K562 (cell line): ENCODE measurements at regions not wholly inside any gene's neighbourhood (a gene's known extent, or its start where the extent isn't known, plus 50 kb on each side); places are given as distances from the start of the nearest gene placed in this dataset.

Source experiments
- CBFA2T3 ChIP-seq: fragments of 450-650 bp; IDR thresholded peaks from 2 replicates; pipeline ENCODE4 v1.6.1; 2017
- CLOCK ChIP-seq: fragments of 250-450 bp; sonication (Bioruptor Pico); IDR thresholded peaks from 2 replicates; pipeline ENCODE4 v1.4.0; 2020; ENCODE audit warnings: mild to moderate bottlenecking, moderate library complexity, borderline replicate concordance
- DIDO1 ChIP-seq: fragments of 450-650 bp; IDR thresholded peaks from 2 replicates; pipeline ENCODE4 v1.6.1; 2016; ENCODE audit warnings: low read depth, missing biosample characterization, missing genetic modification characterization
- ELK3 ChIP-seq: fragments of 450-650 bp; formaldehyde crosslinking; IDR thresholded peaks from 2 replicates; pipeline ENCODE4 v1.4.0; 2020; ENCODE audit warnings: mild to moderate bottlenecking
- FOXA3 ChIP-seq, 2 experiments: fragments of 450-650 bp in 1 of 2; sonication (generic) in 1 of 2; formaldehyde crosslinking; IDR thresholded peaks in 1 of 2; conservative IDR thresholded peaks in 1 of 2; 2 replicates each; pipeline versions ENCODE4 v1.4.0 to v1.8.0; 2020 to 2022; ENCODE audit warnings: mild to moderate bottlenecking in 2 of 2, missing genetic modification reagents in 1 of 2
- MAFK ChIP-seq: IDR thresholded peaks from 2 replicates; pipeline ENCODE4 v1.6.1; 2011; ENCODE audit warnings: low read length, improper control_type of control experiment
- MGA ChIP-seq: fragments of 450-650 bp; IDR thresholded peaks from 2 replicates; pipeline ENCODE4 v1.6.1; 2016; ENCODE audit warnings: mild to moderate bottlenecking, moderate library complexity
- MXI1 ChIP-seq: IDR thresholded peaks from 2 replicates; pipeline ENCODE4 v1.6.1; 2011; ENCODE audit warnings: low read depth, mild to moderate bottlenecking, improper control_type of control experiment, low read length
- RB1 ChIP-seq: fragments of 450-650 bp; IDR thresholded peaks from 2 replicates; pipeline ENCODE4 v1.6.1; 2017; ENCODE audit warnings: low read depth, mild to moderate bottlenecking
- SNAPC5 ChIP-seq: fragments of 250-450 bp; sonication (Bioruptor Pico); IDR thresholded peaks from 2 replicates; pipeline ENCODE4 v1.8.0; 2021; ENCODE audit warnings: moderate library complexity, mild to moderate bottlenecking, inconsistent platforms
- SRF ChIP-seq, 2 experiments: fragments of 250-450, 450-650 bp in 1 of 2; sonication (Bioruptor Pico) in 1 of 2; sonication (generic) in 1 of 2; formaldehyde crosslinking; IDR thresholded peaks; 2 replicates each; pipeline versions ENCODE4 v1.5.0 to v1.5.1; 2020 to 2022; ENCODE audit warnings: mild to moderate bottlenecking in 1 of 2, missing genetic modification reagents in 1 of 2
- TOE1 ChIP-seq, 2 experiments: fragments of 450-650 bp in 1 of 2; sonication (generic) in 1 of 2; formaldehyde crosslinking in 1 of 2; IDR thresholded peaks; 2 replicates each; pipeline versions ENCODE4 v1.7.1 to v1.8.0; 2016 to 2022; ENCODE audit warnings: borderline replicate concordance in 2 of 2, mild to moderate bottlenecking in 2 of 2, antibody characterized with exemption in 1 of 2, inconsistent platforms in 1 of 2, low read depth in 1 of 2, missing genetic modification reagents in 1 of 2, moderate library complexity in 1 of 2
- ZNF408 ChIP-seq: fragments of 250-450 bp; sonication (Bioruptor Pico); IDR thresholded peaks from 2 replicates; pipeline ENCODE4 v1.4.0; 2020; ENCODE audit warnings: low read depth, mild to moderate bottlenecking, moderate library complexity

GRCh38 chr3:178217479-178217878 lies 318.8 kb upstream of the KCNMB2 start (continued):
- TF ChIP-seq MGA (no peak), FOXA3 (CRISPR knock-in tag; conservative IDR thresholded peaks at IDR 0.05 in 1 of 2, IDR thresholded peaks at IDR 0.05 in 1 of 2) (no peak), ZNF408 (CRISPR knock-in tag) (no peak), MAFK (peak; percentile 74), DIDO1 (tag) (no peak), CBFA2T3 (0 out of 2 replicates have a peak, but pooled peaks have one; percentile 5), SRF (CRISPR knock-in tag; IDR thresholded peaks at IDR 0.05) (no peak), TOE1 (IDR thresholded peaks at IDR 0.05; ENCODE audit: borderline replicate concordance) (no peak), TOE1 (CRISPR knock-in tag; IDR thresholded peaks at IDR 0.05; ENCODE audit: borderline replicate concordance, low read depth) (no peak), ELK3 (CRISPR knock-in tag) (no peak), RB1 (no peak), MXI1 (no peak), CLOCK (no peak), SNAPC5 (CRISPR knock-in tag) (no peak)
